ENCODE measurements at regions not wholly inside any gene's neighbourhood (a gene's known extent, or its start where the extent isn't known, plus 50 kb on each side); places are given as distances from the start of the nearest gene placed in this dataset.

DNA sequence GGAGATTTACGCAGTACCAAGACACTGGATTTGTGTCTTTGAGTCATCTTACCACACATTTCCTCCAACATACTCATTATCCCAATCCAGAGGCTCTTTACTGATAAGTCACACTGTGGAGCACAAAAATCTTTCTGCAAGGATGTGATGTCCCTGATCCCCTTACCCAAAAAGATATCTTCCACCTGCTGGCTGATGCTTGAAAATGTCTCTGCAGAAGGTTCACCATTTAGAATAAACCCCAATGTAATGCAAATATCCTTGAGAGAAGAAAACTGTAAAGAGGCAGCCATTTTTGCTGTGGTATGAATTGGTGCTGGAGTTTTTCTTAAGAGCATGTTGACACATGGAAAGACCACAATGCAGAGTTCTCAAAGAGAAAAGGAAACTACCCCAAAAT is 65.7 kb upstream of the RORB start:
- TF ChIP-seq CTCF (IDR thresholded peaks at IDR 0.05) = no peak
- TF ChIP-seq POLR2A (IDR thresholded peaks at IDR 0.05; ENCODE audit: low read depth) = no peak
- TF ChIP-seq EP300 (IDR thresholded peaks at IDR 0.05) = no peak

All from esophagus muscularis mucosa (tissue), 4 donors.